Heart left ventricle (tissue), 13 donors: ENCODE measurements at regions not wholly inside any gene's neighbourhood (a gene's known extent, or its start where the extent isn't known, plus 50 kb on each side); places are given as distances from the start of the nearest gene placed in this dataset.

Source experiments
- CTCF ChIP-seq, 12 donors: fragments of 200-600 bp; sonication (generic) in 4 of 12; IDR thresholded peaks; one replicate each; pipeline versions ENCODE4 v1.5.0 to v1.8.0; 2018 to 2022; ENCODE audit warnings: antibody characterized with exemption in 12 of 12, mild to moderate bottlenecking in 5 of 12
- POLR2A ChIP-seq, 2 donors: fragments of 450-650 bp; IDR thresholded peaks; one replicate each; pipeline ENCODE4 v1.6.1; 2017; ENCODE audit warnings: antibody characterized with exemption in 2 of 2, mild to moderate bottlenecking in 2 of 2, moderate library complexity in 2 of 2
- donor health status: ischemic (EF 13 %, LVEDD 7.1; RV severe dilation, severe dysfunction).
- donor health status: DM: no; HTN: yes; CAD: no.
- donor health status: DM: no; HTN: no; CAD: no.
- donor health status: ischemic (EF 25% LVEDD 6.9; RV normal size, moderate dysfunction).
- donor health status: ischemic (EF 25% LVEDD 5.7; RV mildly dilated, moderate dysfunction).
- donor health status: ischemic (EF 35%, LVEDD 5.7; RV mildly dilated, moderate dysfunction).
- donor health status: nonischemic (EF 11% LVEDD 7.7; RV severe dilation, severe dysfunction).
- donor health status: DM: yes; HTN: yes; CAD: no.
- donor health status: PGD.
- donor health status: ischemic (EF 29% LVEDD 5.4; RV normal size, mild dysfunction).
- donor health status: nonischemic (EF 23%, LVEDD 6.1; RV moderate dilation, normal function).

GRCh38 chr5:99639905-99640304 lies 711.1 kb upstream of the CHD1 start:
- TF ChIP-seq CTCF (IDR thresholded peaks at IDR 0.05), result no peak
- TF ChIP-seq POLR2A (IDR thresholded peaks at IDR 0.05), result no peak
